ENCODE measurements at regions not wholly inside any gene's neighbourhood (a gene's known extent, or its start where the extent isn't known, plus 50 kb on each side); places are given as distances from the start of the nearest gene placed in this dataset.
"Not testable (repeated sequence)": the region's sequence is repeated elsewhere in the genome, so short reads cannot be mapped to it uniquely, and the experiment has no call there.

DNA sequence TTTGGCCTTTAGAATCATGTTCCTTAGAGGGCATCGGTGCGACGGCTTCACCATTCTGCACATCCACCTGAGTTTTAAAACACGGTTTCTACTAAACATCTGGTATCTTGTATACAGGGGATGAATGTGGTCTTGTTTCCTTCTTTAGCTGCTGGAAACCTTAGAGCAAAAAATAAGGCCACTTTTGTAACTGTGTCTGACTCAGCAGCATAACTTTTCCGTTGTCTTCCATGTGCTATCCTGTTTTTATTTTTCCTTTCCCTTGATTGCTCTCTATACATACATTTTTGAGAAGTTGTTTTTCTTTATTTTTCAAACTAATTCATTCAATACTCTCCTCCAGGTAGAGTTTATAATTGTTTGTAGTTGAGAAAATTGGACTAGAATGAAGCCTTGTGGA is 108.8 kb upstream of the PCED1B start:
- H3K4me3 ChIP-seq (ENCODE audit: low read depth in 1 of 2, low read length in 1 of 2) = no peak overlapping the region
- no peaks in the 10 kb centered on the region for H3K9me3 ChIP-seq
- H3K36me3 ChIP-seq = no peaks in the 10 kb centered on the region
- H3K27ac ChIP-seq = no peak overlapping the region
- no peaks in the 10 kb centered on the region for H3K4me1 ChIP-seq (ENCODE audit: control insufficient read depth in 1 of 2, insufficient read depth in 1 of 2, low read depth in 1 of 2, low read length in 1 of 2)
- H3K27me3 ChIP-seq = no peaks in the 10 kb centered on the region
- no peak for TF ChIP-seq CTCF (IDR thresholded peaks at IDR 0.05)

DNA sequence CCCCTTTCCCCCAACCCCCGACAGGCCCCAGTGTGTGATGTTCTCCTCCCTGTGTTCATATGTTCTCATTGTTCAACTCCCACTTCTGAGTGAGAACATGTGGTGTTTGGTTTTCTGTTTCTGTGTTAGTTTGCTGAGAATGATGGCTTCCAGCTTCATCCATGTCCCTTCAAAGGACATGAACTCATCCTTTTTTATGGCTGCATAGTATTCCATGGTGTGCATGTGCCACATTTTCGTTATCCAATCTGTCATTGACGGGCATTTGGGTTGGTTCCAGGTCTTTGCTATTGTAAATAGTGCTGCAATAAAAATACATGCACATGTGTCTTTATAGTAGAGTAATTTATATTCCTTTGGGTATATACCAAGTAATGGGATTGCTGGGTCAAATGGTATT is 105.5 kb upstream of the PCED1B start:
- H3K27ac ChIP-seq; H3K27me3 ChIP-seq; H3K4me1 ChIP-seq (ENCODE audit: control insufficient read depth in 1 of 2, insufficient read depth in 1 of 2, low read depth in 1 of 2, low read length in 1 of 2); H3K36me3 ChIP-seq; H3K9me3 ChIP-seq; H3K4me3 ChIP-seq (ENCODE audit: low read depth in 1 of 2, low read length in 1 of 2): not testable (repeated sequence)

DNA sequence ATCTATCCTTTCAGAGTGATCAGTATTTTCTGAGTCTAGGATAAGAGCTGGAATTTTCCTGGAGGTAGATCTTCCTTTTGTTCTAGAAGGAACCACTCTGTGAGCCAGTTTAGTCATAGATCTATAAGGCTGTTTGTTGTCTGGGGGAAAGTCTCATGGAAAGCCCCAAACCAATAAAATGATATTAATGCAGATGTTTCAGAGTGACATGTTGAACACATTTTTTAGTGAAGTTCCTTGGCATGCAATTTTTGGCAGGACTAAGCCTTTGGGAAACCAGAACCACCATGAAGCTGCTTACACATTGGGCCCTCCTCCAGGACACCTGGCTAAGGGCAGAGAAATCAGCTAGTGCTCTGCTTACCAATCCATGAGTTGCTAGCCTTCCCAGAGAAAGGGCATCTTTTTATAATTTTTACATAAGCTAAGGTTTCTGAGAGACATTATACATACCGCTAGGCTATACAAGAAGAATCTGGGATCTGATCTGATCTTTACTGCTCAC is 101.5 kb upstream of the PCED1B start:
- Histone ChIP-seq H3K27me3 (no peaks in the 10 kb centered on the region), H3K27ac (no peak overlapping the region), H3K9me3 (no peaks in the 10 kb centered on the region), H3K4me3 (ENCODE audit: low read depth in 1 of 2, low read length in 1 of 2) (no peak overlapping the region), H3K36me3 (no peaks in the 10 kb centered on the region), H3K4me1 (ENCODE audit: control insufficient read depth in 1 of 2, insufficient read depth in 1 of 2, low read depth in 1 of 2, low read length in 1 of 2) (no peaks in the 10 kb centered on the region)
- TF ChIP-seq CTCF (IDR thresholded peaks at IDR 0.05) = no peak

GRCh38 chr12:46981622-46982021 is 97.8 kb upstream of the PCED1B start:
- TF ChIP-seq CTCF (IDR thresholded peaks at IDR 0.05) = no peak
- no peaks in the 10 kb centered on the region for H3K27me3 ChIP-seq
- H3K27ac ChIP-seq = no peak overlapping the region
- H3K36me3 ChIP-seq = no peaks in the 10 kb centered on the region
- no peaks in the 10 kb centered on the region for H3K9me3 ChIP-seq
- no peaks in the 10 kb centered on the region for H3K4me1 ChIP-seq (ENCODE audit: control insufficient read depth in 1 of 2, insufficient read depth in 1 of 2, low read depth in 1 of 2, low read length in 1 of 2)
- no peak overlapping the region for H3K4me3 ChIP-seq (ENCODE audit: low read depth in 1 of 2, low read length in 1 of 2)

DNA sequence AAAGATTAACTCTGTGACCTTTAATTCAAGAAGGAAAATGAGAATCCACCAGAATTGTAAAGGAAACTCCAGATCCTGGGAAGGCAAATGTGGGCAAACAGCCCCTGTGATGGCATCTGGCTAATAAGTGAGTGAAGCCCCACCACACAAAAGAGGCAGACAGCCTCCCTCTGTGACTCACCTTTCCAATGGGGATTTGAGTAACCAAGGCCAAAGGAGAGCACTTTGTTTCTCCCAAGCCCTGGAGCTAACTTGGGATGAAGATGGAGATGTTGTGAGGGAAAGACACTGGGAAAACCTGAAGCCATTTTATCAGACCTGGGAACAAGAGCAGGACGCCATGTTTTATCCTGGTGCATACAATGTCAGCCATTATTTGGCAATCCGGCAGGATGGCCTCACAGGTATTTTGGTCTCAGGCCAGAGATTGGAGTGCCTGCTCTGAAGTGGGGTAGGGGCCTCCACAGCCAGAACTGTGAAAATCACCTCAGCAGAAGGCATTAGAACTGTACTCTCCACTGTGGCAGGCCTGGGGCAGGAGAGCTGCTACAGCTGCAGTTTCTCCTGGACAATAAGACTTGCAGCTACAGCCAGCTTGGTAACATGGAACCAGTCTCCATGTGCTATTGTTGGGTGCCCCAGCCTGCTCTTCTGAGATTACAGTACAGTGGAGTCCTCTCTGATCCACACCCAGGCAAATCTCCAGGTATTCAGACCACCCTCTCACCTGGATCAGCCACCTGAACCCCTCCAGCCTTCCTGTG is 96.6 kb upstream of the PCED1B start:
- Histone ChIP-seq H3K27me3 (no peaks in the 10 kb centered on the region), H3K36me3 (no peaks in the 10 kb centered on the region), H3K4me1 (ENCODE audit: control insufficient read depth in 1 of 2, insufficient read depth in 1 of 2, low read depth in 1 of 2, low read length in 1 of 2) (no peaks in the 10 kb centered on the region), H3K9me3 (no peaks in the 10 kb centered on the region), H3K27ac (no peak overlapping the region), H3K4me3 (ENCODE audit: low read depth in 1 of 2, low read length in 1 of 2) (no peak overlapping the region)
- no peak for TF ChIP-seq CTCF (IDR thresholded peaks at IDR 0.05)

DNA sequence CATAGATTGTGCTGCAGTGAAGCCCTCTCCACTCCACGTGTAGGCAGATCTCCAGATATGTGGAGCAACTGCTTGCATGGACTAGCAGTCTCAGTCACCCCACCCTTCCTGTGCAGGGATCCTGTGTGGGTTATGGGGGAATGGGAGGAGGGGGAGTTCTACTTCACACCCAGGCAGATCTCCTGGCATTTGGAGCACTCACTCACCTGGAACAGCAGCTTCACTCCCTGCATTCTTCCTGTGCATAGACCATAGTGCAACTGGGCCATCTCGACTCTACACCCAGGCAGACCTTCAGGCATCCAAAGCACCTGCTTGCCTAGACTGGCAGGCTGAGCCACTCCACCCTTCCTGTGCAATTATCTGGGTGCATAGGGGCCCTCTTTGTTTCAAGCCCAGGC is 96.0 kb upstream of the PCED1B start:
- Histone ChIP-seq H3K9me3 (no peaks in the 10 kb centered on the region), H3K27ac (no peak overlapping the region), H3K4me3 (ENCODE audit: low read depth in 1 of 2, low read length in 1 of 2) (no peak overlapping the region), H3K36me3 (no peaks in the 10 kb centered on the region), H3K4me1 (ENCODE audit: control insufficient read depth in 1 of 2, insufficient read depth in 1 of 2, low read depth in 1 of 2, low read length in 1 of 2) (no peaks in the 10 kb centered on the region), H3K27me3 (no peaks in the 10 kb centered on the region)
- TF ChIP-seq CTCF (IDR thresholded peaks at IDR 0.05) = no peak
